ENCODE measurements at regions not wholly inside any gene's neighbourhood (a gene's known extent, or its start where the extent isn't known, plus 50 kb on each side); places are given as distances from the start of the nearest gene placed in this dataset.

DNA sequence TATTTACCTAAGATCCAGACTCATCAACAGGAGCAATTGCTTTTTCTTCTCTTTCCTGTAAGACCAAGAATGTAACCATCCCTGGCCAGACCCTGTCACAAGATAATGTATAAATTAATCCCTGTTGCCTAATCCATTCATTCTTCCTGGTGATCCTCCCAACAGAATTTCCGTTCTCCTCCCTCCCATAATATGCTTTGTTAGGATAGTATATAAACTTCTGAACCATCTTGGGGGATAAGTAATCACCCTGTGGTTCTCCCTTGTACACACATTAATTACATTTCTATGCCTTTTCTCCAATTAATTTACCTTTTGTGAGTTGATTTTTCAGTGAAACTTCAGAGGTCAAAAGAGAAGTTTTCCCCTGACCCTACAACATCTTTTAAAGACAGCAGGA, 76.2 kb upstream of the RASSF8 start:
- no peak for DNase-seq (ENCODE audit: extremely low spot score, unreplicated experiment)
- Mint-ChIP-seq H3K4me3 (no peak overlapping the region), H3K27ac (no peak overlapping the region), H3K36me3 (peaks cover 6% of the 10 kb centered on the region), H3K4me1 (ENCODE audit: unreplicated experiment) (no peaks in the 10 kb centered on the region), H3K27me3 (peaks cover 11% of the 10 kb centered on the region), H3K9me3 (peaks cover 5% of the 10 kb centered on the region)
- TF ChIP-seq, protein P1, sequence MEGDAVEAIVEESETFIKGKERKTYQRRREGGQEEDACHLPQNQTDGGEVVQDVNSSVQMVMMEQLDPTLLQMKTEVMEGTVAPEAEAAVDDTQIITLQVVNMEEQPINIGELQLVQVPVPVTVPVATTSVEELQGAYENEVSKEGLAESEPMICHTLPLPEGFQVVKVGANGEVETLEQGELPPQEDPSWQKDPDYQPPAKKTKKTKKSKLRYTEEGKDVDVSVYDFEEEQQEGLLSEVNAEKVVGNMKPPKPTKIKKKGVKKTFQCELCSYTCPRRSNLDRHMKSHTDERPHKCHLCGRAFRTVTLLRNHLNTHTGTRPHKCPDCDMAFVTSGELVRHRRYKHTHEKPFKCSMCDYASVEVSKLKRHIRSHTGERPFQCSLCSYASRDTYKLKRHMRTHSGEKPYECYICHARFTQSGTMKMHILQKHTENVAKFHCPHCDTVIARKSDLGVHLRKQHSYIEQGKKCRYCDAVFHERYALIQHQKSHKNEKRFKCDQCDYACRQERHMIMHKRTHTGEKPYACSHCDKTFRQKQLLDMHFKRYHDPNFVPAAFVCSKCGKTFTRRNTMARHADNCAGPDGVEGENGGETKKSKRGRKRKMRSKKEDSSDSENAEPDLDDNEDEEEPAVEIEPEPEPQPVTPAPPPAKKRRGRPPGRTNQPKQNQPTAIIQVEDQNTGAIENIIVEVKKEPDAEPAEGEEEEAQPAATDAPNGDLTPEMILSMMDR (conservative IDR thresholded peaks at IDR 0.05): no peak

DNA sequence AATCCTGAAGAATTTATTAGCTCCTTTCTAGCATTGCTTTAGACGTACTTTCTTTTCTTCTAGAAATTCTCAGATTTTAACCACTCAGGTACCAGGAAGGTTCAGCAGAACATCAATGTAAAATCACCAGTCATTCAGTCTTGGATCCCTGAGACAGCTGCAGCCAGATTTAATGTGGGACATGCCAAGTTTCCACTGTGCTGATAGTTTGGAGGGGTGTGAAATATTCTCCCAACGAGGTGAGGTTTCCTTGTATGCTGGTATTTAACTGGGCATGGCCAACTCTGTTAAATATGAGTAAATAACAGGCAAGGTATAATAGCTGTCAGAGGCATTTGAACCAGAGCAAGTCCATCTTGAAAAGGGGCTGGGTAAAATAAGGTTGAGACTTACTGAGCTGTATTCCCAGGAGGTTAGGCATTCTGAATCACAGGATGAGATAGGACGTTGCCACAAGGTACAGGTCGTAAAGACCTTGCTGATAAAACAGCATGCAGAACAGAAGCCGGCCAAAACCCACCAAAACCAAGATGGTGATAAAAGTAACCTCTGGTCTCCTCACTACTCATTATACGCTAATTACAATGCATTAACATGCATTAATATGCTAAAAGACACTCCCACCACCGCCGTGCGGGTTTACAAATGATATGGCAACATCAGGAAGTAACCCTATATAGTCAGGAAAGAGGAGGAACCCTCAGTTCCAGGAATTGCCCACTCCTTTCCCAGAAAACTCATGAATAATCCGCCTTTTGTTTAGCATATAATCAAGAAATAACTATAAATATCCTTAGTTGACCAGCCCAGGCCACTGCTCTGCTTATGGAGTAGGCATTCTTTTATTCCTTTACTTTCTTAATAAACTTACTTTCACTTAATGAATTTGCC, 75.2 kb upstream of the RASSF8 start:
- no peak for DNase-seq (ENCODE audit: extremely low spot score, unreplicated experiment)
- Mint-ChIP-seq H3K27ac (no peak overlapping the region), H3K27me3 (peaks cover 15% of the 10 kb centered on the region), H3K9me3 (peaks cover 5% of the 10 kb centered on the region), H3K4me3 (no peak overlapping the region), H3K4me1 (ENCODE audit: unreplicated experiment) (no peaks in the 10 kb centered on the region), H3K36me3 (peaks cover 6% of the 10 kb centered on the region)
- TF ChIP-seq, protein P1 (conservative IDR thresholded peaks at IDR 0.05): no peak

DNA sequence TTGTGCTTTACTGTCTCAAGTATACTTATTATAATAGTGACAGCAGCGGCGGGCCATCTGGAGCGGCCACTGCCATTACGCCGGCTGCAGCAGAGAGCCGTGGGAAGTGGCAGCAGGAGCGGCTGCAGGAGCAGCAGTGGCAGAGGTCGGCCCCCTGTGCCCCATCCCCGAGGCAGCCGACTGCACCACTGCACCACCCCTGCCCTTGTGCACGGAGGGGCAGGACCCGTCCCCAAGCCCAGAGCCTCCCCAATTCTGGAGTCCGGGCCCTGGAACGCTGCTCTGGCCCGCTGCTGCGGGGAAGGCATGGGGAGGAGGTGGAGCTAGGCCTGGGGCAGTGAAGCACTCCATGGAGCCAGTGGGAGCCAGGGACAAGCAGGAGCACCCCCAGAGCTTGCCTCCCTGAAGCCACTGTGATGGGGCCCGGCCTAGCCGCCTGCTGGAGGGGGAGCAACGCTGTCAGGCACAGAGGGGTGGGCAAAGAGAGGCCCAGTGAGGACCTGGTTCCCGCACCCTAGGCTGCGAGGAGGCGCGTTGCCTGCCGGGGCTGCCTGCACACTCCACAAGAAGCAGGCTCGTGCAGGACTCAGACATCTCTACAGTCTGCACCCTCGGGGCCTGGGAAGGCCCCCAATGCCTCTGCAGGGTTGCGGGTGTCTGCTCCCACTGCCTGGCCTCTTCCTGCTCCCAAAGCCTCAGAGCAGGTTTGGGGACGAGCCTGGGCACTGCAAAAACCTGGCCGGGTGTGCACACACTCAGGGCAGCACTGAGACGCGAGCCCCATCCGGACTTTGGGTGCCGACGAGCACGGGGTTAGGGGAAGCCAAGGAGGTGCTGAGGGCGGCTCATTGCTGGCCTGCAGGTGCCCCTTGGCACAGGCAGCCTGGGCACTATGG, 74.2 kb upstream of the RASSF8 start:
- TF ChIP-seq, protein P1 (conservative IDR thresholded peaks at IDR 0.05): no peak
- DNase-seq (ENCODE audit: extremely low spot score, unreplicated experiment): no peak
- no peak overlapping the region for H3K4me3 Mint-ChIP-seq
- H3K9me3 Mint-ChIP-seq: peaks cover 5% of the 10 kb centered on the region
- H3K4me1 Mint-ChIP-seq (ENCODE audit: unreplicated experiment): no peaks in the 10 kb centered on the region
- peaks cover 25% of the 10 kb centered on the region for H3K27me3 Mint-ChIP-seq
- no peak overlapping the region for H3K27ac Mint-ChIP-seq
- H3K36me3 Mint-ChIP-seq: peaks cover 6% of the 10 kb centered on the region

DNA sequence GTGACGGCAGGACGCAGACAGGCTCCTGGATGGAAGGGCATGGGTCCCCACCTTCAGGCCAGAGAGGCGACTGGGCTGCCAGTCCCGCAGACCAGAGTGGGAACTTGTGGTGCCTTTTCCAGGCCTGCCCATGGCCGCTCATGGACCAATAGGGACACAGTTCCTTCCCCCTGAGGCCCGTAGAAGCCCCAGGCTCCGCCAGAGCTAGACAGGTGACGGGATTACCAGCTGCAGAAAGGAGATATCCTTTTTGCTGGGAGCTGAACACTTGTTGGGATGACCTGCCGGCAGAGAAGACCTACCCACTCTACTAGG, 73.6 kb upstream of the RASSF8 start:
- Mint-ChIP-seq H3K27ac (no peak overlapping the region), H3K27me3 (peaks cover 27% of the 10 kb centered on the region), H3K4me1 (ENCODE audit: unreplicated experiment) (no peaks in the 10 kb centered on the region), H3K4me3 (no peak overlapping the region), H3K9me3 (peaks cover 5% of the 10 kb centered on the region), H3K36me3 (peaks cover 3% of the 10 kb centered on the region)
- DNase-seq (ENCODE audit: extremely low spot score, unreplicated experiment): no peak
- TF ChIP-seq, protein P1 (conservative IDR thresholded peaks at IDR 0.05): no peak

DNA sequence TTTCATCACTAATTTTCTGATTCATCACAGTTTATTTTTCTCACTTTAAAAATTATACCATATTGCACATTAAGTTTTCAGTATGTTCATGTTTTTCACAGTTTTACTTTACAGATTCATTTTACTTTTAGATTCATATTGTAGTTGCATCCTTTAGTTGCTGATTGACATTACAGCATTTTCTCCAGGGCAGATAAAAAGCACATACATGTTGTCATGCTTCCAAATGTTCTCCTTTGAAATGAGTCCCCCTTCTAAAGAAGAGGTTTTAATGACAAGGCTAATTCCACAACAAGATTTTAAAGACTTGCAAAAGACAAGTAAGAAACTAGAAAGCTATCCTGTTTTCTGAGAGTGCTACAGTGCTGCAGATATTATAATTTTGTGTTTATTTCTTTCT, 72.1 kb upstream of the RASSF8 start:
- Mint-ChIP-seq H3K27ac (no peak overlapping the region), H3K27me3 (peaks cover 27% of the 10 kb centered on the region), H3K9me3 (peaks cover 5% of the 10 kb centered on the region), H3K4me3 (no peak overlapping the region), H3K36me3 (peaks cover 5% of the 10 kb centered on the region), H3K4me1 (ENCODE audit: unreplicated experiment) (no peaks in the 10 kb centered on the region)
- DNase-seq (ENCODE audit: extremely low spot score, unreplicated experiment): no peak
- TF ChIP-seq, protein P1 (conservative IDR thresholded peaks at IDR 0.05): no peak

Data from type B pancreatic cell (in vitro differentiated cells).